ENCODE measurements at regions not wholly inside any gene's neighbourhood (a gene's known extent, or its start where the extent isn't known, plus 50 kb on each side); places are given as distances from the start of the nearest gene placed in this dataset.

GRCh38 chr5:68490406-68490805 is 274.9 kb downstream of the PIK3R1 start:
- no peak for DNase-seq

DNA sequence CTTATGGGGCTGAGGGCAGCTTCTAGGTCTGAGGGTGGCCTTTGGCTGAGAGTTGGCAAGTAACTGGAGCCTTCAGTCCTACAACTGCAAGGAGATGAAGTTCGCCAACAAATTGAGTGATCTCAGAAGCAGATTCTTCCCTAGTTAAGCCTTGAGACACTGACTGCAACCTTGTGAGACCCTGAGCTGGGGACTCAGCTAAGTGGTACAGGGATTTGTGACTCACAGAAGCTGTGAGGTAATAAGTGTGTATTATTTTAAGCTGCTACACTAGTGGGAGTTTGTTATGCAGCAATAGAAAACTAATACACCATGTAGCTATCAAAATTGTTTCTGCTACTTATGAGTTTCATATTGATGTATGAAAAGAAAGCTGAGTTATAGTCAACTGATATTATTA is 279.2 kb downstream of the PIK3R1 start:
- DNase-seq = no peak

- DNase-seq = no peak
These were observed 284.4 kb downstream of the PIK3R1 start for GRCh38 chr5:68499987-68500386.

DNA sequence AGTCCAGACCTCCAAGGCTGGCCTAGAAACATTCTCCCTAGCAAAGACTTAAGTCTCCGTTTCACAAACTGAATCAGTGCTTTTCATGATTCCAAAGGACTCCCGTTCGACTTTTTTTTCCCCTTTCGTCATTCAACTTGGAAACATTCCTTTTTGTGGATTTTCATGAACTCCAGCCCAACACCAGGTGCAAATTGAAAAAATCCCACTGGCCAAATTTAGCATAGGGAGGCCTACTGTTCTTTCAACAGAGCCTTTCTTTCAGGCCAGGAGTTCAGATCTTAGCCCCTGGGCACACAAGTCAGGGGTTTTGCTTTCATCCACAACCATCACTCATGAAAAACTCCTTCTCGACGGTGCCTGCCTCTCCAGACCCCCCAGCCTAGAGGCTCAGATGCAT is 285.3 kb downstream of the PIK3R1 start:
- no peak for DNase-seq

- DNase-seq = no peak
These were observed 287.0 kb downstream of the PIK3R1 start for GRCh38 chr5:68502531-68502930.

DNA sequence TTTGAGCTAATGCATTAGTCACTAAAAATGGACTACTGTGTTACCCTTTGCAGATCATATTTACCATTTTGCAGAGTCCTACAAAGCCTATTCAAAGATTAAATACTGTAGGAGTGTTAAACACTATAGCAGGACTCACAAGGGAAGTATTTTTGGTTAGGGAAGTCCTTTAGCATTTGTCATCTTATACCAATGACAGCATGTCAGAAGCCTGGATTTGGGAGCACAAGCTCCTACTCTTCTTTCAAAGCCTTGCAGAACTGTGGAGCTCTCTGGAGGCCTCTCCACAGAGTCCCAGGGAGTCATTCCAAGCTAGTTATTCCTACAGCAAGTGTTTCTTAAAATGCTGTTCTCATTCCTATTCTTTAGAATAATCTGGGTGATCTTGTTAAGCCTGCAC is 288.8 kb downstream of the PIK3R1 start:
- no peak for DNase-seq

GRCh38 chr5:68505917-68506860 is 290.6 kb downstream of the PIK3R1 start:
- no peak for DNase-seq

- DNase-seq = no peak
These were observed 300.0 kb downstream of the PIK3R1 start for GRCh38 chr5:68515514-68515913.

DNA sequence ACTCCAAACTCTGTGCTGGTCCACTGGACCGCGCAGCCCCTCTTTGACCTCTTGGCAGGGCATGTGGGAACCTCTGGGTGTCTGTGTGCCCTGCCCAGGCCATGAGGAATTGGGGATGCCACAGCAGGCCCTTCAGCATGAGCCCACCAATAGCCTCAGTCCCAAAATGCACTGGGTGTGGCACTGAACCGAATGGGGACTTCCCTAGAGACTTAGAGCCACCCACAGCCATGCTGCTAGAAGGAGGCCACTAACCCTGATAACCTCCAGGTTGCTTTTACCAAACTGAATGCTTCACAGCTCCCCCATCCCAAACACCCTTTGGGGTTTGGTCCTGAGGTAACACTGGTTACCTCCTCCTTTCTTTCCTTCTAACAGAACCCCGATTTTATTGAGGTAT is 302.7 kb downstream of the PIK3R1 start:
- no peak for DNase-seq

GRCh38 chr5:68519143-68519542 is 303.6 kb downstream of the PIK3R1 start:
- peak; percentile 2 for DNase-seq

- no peak for DNase-seq
These were observed 306.2 kb downstream of the PIK3R1 start for GRCh38 chr5:68521776-68522175.

DNA sequence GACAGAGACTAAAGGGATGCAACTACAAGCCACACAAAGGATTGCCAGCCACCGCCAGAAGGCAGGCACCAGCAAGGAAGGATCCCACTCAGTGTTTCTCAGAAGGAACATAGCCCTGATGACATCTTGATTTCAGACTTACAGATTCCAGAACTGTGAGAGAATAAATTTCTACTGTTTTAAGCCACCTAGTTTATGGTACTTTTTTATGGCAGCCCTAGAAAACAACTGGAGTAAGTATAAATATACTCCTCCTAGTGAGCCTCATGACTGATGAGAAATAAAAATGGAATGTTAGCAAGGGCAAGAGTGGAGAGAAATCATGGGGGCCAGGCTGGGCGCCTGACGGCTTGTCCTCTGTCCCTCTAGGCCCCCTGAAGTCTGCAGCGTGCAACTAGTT is 307.3 kb downstream of the PIK3R1 start:
- DNase-seq = no peak

DNA sequence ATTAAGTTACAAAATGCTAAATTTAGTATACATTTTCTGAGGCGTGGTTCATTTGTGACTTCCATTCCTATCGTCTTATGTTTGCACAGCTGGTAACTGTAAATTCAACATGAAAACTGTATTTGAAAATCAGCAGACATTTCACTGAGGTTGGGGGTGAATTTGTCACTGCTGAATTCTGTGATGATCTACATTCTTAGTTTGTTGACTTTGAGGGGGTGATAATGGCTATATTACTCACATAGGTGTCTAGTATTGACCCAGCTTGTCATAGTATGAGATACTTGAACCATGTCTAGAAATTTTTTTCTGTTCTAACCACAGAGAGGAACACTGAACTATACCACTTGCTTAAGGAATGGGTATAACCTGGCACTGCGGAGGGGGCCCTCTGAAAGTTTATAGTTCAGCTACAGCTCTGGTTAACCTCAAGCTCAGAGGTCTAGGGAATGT is 313.3 kb downstream of the PIK3R1 start:
- DNase-seq = no peak

DNA sequence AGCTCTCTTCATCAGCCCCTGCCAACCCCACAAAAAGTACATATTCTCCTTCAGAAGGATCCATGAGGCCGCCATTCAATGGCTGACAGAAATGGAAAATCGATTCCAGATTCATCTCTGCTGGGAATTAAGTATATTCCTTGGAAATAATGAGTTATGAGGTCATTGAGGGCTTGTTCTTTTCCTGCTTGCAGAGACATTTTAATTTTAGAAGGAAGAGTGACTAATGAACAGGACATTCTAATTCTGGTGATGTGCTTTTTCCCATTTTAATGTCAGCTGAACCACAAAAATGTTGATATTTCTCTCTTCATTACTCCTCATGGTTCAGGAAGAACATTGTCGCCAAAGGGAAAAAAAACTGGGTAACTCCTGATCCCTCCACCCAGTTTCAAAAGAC is 314.0 kb downstream of the PIK3R1 start:
- no peak for DNase-seq

- peak; percentile 5 for DNase-seq
These were observed 316.4 kb downstream of the PIK3R1 start for GRCh38 chr5:68531970-68532369.

DNA sequence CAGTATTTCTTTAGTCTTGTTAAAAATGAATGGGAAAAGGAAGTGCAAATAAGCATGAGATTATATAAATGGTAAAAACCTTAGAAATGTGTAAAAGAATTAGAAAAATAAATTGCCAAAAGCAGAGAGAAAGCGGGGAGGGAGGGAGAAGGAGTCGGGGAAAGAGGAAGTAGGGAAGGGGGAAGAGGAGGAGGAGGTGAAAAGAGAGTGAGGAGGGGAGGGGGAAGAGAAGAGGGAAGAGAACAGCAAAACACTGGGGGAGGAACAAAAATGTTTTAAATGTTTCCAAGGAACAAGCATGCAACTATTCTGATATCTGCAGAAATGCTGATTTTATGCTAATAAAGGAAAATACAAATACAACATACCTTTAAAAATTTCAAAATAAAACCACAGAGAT is 317.5 kb downstream of the PIK3R1 start:
- DNase-seq = peak; percentile 41

DNA sequence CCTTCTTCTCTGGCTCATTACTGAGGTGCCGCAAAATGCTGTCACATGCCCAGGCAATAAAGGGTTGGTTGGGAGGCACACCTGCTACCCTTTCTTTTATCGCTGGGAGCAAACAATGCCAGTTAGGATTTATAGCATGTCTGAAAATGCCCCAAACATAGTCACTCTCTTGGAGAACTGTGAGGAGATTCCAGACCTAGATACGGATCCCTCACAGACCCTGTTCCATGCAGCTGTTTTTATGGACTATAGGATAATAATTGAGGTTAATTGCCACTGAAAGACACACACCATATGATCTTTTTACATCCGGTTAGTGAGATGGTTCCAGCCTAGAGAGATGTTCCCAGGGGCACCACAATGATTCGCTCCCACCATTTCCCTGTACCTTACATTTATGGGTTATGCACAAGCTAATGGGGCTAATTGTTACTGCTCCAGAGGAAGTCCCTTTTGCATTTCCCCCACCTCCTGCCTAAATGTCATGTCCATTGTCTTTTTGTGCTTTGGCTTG is 318.1 kb downstream of the PIK3R1 start:
- no peak for DNase-seq

GRCh38 chr5:68534131-68534940 is 318.8 kb downstream of the PIK3R1 start:
- DNase-seq = no peak

DNA sequence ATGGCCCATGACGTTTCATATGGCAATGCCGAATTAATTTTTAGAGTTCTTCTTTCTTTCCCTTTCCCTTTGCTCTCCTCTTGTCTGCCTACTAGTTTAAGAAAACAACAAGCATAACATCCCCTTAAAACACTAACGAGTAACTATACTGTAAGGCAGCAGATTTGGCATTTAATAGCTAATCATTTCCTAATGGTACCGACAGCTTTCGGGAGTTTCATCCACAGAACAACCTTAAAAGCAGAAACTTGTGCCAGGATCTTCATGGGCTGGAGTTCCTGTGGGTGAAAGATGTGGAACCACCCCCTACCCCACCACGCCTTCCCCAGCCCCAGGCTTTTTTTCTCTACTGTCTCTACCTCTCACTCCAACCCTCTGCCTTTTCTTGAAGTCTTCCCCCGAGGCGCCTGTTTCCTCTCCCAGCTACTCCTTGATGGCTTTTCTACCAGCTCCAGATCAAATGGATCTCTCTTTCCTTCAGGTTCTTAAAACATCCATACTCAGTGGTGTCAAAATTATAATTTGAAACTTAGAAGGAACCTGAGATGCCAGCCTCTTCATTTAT is 319.5 kb downstream of the PIK3R1 start:
- no peak for DNase-seq

DNA sequence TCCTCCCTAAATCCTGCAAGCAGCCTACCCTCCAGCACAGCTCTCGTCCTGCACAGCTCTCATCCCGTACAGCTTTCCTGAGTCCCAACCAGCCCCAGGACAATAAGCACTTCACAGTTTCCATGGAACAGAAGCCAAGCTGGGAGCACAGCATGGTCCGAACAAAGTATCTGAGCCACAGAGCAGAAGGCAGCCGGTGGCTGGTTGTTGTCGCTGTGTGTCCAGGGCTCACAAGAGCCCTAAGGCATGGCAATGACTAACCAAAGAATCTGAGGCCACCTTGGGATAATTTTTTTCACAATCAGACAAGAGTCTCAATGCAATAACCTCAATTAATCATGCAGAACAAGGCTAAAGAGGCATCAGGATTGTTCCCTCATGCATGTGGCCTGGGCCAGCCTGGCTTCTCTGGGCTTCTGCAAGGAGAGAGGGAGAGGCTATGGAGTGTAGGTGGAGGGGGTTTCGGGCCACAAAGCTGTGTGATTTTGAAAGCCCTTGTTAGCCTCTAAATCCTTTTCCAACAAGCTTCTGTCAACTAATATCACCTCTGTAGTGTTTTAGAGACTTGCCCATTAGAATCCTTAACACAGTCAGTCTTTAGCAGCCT is 323.4 kb downstream of the PIK3R1 start:
- DNase-seq = no peak

DNA sequence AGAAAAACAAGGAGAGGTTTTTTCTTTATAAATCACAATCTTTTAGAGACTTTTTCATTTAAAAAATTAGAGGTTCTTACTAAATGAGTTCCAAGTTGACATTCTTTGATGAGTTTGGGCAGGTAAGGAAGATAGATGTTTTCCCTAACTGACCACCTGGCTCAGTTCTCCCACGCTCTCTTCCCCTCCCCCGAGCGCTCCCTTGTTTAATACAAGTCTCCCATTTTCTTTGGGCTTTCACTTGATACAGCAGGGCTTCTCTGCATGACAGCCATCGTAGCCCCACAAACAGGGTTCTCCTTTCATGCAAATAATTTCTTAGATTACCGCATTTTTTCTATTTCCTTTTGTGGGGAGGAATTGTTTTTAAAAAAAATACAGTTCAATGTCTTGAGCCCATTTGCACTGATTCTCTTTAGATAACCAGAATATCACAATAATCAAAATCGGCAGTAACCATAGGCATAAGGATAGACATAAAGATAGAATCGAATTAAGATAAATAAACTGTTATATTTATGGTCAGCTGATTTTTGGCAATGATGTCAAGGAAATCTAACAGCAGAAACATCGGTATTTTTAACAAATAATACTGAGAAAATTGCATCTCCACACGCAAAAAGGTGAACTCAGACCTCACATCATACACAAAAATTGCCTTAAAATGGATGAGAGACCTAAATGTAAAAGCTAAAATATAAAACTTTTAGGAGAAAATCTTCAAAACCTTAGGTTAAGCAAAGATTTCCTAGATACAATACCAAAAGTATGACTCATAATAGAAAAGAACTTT is 325.4 kb downstream of the PIK3R1 start:
- DNase-seq = no peak

DNA sequence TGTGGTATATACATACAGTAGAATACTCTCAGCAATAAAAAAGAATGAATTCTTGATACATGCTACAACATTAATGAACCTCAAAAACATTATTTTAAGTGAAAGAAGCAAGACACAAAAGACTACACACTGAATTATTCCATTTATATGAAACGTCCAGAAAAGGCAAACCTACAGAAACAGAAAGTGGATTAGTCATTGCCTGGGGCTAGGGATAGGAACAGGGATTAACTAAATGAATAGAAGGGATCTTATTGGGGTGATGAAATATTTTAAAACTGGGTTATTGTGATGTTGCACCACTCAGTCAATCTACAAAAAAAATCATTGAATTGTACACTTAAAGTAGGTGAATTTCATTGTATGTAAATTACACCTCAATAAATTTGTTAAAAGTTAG is 326.7 kb downstream of the PIK3R1 start:
- DNase-seq = peak; percentile 23

Measured in OCI-M1 (cell line).